Endometrium (tissue), 2 donors: ENCODE measurements at regions not wholly inside any gene's neighbourhood (a gene's known extent, or its start where the extent isn't known, plus 50 kb on each side); places are given as distances from the start of the nearest gene placed in this dataset.
A peak's percentile ranks its signal among the peaks of the same experiment; 100 is the strongest.
"Not testable (repeated sequence)": the region's sequence is repeated elsewhere in the genome, so short reads cannot be mapped to it uniquely, and the experiment has no call there.

Source experiments
- FAIRE-seq: peaks from 2 replicates; lab custom pipeline; 2012; peaks lifted over from hg19 to GRCh38; lab: Jason Lieb, UNC
- donor health status: control.
- donor health status: control.

DNA sequence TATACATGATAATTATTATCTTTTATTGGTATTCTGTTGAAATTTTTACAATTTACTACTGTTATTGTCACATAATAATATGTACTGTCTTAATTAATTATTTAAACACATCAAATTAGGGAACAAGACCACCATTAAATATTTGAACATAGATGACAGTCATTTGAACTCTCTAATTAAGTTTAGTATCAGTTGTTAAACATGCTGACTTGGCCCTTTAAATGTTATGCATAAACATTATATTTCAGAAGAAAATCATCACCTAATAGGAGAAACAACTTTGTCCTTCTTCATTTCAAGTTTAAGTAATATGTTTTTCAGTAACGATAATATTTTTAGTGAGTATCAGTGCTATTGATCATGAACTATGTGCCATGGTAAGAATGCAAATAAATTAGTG is 623.5 kb upstream of the GNPDA2 start:
- no peak for FAIRE-seq

DNA sequence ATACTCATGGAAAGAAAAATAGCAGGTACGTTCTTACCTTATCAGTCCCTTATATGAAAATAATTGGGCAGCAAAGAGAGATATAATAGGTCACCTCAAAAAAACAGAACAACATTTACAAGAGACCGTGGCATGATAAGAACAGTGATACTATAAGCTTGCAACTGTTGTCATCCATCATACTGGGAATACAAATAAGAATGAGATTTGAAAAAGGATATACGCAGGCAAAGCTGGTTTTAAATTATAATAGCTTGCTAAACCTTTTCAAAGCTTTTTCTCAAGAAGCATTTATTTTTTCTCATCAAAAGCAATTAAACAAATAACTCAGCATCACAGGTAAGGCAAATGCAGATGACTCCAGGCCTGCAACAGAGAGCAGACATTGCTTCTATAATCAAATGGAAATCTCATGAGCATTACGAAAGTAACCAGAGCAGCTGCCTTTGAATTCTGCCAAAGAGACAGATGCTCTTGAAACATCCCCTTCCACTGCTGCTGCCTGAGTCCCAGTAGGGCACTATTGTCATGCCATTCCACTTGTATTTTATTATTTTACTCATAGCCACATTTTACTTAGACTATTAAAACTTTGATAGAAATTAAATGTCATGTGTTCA is 620.6 kb upstream of the GNPDA2 start:
- no peak for FAIRE-seq

DNA sequence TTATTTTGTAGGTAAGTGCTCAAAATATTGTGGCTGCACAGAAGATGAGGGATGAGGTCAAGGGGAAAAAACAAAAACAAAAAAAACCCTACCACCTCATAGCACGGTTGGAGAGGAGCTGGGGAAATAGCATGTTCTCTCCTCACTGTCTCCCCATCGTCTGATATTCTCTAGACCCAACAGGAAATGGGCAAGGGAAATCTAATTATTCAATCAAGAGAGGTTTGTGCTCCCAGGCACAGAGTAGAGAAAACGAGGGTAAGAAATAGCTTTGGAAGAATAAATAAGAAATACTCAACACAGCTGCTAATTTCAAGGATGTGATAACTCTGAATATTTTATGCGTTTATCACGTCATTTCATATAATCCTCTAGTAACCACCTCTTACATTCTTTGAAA is 619.2 kb upstream of the GNPDA2 start:
- no peak for FAIRE-seq

DNA sequence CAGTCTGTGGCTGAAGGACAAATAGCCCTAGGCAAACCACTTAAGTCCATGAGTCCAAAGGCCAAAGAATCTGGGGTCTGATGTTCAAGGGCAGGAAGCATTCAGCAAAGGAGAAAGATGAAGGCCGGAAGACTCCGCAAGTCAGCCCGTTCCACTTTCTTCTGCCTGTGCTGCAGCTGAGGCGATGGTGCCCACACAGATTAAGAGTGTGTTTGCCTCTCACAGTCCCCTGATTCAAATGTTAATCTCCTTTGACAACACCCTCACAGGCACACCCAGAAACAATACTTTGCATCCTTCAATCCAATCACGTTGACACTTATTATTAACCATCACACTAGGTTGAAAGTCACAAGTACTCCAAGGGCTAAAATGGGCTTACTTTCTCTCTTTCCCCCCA is 605.4 kb upstream of the GNPDA2 start:
- FAIRE-seq: no peak

DNA sequence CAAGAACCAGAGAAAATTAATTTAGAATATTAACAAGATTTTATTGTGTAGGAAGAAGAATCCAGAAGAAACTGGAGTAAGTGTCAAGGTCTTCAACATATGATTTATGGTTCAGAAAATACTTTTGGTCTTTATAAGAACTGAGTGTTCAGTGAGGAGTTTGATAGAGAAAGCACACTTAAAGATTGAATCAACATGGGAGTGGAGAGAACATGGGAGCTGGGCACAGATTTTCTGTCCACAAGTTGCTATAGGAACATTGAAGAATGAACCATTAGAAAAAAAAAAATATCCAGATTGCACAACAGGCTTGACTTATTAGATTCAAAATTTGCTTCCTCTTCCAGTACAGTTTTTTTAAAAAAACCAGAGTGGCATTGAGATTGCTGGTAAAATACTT is 601.2 kb upstream of the GNPDA2 start:
- FAIRE-seq: no peak

DNA sequence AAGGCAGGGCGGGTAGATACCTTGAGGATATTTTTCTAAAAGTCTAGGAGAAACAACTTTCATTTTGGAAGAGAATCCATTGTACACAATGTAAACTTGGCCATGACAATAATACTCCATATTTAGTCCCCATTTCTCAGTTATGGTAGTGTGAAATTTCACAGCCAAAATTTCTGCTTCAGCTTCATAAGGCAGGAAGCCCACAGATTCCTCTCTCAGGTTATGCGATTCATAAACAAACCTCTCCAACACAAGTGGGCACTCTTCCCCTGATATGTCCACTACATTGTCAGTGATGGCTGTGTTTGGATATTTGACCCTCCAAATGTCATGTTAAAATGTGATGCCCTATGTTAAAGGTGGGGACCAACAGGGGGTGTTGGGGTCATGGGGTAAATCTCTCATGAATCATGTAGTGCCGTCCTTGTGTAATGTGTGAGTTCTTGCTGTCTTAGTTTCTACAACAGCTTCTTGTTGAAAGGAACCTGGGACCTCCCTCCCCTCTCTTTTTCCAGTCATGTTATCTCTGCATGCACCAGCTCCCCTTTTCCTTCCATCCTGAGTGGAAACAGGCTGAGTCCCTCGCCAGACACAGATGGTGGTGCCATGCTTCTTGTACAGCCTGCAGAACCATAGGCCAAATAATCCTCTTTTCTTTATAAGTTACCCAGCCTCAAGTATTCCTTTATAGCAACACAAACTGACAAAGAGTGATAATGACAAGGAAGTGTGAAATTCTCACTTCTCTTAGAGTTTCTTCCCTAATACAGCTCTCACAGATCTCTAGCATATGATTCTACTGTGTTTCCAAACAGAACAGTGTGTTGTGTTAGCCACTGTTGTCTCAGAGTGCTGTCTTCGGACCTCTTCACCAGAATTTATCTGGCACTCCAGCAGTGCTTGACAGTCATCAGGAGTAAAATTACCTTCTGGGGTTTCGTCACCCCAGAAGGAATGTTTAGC is 598.4 kb upstream of the GNPDA2 start:
- FAIRE-seq: no peak

DNA sequence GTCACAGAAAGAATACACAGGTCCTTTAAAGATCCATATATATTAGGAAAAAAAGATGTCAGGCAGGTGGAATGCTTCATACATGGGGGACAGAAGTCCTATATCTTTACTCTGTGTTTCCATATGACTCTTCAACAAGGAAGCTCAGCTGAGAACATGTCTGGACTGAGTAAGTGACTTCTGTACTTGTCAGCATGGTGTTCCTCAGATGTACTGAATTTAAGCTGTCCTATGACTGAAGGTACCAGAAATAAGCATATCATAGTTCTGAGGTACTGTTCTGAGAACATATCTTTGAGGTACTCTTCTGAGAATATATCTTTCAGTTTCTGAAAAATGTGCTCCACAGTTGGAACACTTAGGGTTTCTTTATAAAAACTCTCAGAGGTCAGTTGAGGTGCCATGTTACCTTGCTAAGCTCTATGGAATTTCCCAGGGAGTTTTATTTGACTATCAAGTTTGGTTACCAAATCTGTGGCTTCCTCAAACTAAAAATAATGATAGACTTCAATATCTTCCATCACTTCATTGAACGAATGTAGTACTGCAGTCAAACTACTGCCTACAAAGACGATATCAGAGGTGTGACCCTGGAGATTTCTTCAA is 597.2 kb upstream of the GNPDA2 start:
- FAIRE-seq: no peak

DNA sequence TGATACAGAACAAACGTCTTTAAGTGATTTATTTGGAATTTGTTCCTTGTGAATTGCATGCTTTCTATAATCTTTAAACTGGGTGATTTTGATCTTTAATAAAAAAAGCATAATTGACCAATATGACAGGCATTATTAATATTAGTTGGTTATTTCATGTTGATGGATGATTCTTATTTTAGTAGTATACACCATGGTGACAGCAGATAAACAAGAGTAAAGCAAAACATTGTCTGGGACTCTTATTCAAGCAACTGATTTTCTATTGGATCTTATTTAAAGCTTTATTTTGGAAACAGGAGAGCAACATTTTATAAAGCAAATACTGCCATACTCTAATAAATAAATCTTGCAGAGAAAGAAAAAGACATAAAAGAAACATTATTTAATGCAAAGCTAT is 591.4 kb upstream of the GNPDA2 start:
- no peak for FAIRE-seq

DNA sequence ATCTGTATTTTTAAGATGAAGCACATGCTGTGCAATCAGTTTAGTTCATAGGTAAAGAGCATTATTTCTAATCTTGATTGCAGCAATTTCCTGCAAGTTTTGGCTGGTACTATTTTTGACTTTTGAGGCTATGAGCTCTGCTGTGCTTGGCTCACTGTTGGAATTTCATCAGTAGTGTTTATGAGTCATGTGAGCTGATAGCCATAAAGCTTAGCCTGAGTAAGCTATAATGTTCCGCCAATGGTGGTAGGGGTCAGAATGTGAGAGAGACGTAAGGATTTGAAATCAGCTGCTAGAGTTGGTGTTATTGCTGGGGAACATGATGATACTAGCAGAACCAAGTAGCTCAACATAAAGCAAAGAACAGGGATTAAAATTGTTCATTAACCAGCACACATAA is 590.9 kb upstream of the GNPDA2 start:
- FAIRE-seq: no peak

DNA sequence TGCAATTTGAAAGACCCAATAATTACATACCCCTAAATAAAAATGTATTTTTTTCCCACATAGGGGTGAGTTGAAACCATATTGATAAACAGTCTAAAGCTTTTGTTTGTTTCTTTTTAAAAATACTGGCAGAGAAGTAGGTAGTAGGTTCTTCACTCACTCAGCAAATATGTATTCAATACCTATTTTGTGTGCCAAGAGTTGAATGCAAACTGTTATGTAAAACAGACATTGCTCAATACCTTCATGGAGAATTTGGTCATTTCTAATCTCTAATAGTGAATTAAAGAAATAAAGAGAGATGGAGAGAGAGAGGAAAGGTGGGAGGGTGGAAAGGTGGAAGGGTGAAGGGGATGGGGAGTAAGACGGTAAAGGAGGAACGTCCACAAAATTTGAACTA is 589.9 kb upstream of the GNPDA2 start:
- FAIRE-seq: no peak

DNA sequence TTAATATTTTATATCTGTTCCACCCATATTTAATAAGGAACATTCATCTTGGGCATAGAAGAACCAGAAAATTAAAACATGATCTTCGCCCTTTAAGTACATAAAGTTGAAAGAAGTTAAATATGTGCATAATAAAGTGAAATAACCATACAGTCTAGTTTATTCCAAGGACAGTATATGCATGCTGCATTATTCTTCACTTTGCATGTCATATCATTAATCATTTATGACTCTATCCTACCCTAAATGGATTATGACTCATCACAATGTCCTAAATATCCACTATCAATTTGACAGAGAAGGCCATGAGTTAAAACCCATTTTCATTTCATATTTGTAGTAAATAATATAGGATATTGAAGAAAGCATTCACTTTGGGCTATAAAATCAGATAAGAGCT is 576.5 kb upstream of the GNPDA2 start:
- FAIRE-seq: no peak

DNA sequence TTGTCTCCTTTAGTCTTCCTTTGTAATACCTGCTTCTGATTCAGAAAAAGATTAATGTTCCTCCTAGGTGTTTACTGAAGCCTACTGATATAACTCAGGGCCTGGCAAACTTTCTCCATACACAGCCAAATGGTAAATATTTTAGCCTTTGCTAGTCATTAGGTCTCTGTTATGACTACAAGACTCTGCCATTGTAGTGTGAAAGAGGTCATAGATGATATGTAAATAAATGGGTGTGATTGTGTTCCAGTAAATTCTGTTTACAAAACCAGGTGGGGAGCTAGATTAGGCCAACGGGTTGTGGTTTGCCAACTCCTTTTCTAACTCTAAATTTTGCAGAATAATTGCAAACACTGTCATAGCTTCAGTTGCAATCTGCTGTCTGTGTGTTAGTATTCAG is 568.1 kb upstream of the GNPDA2 start:
- no peak for FAIRE-seq

DNA sequence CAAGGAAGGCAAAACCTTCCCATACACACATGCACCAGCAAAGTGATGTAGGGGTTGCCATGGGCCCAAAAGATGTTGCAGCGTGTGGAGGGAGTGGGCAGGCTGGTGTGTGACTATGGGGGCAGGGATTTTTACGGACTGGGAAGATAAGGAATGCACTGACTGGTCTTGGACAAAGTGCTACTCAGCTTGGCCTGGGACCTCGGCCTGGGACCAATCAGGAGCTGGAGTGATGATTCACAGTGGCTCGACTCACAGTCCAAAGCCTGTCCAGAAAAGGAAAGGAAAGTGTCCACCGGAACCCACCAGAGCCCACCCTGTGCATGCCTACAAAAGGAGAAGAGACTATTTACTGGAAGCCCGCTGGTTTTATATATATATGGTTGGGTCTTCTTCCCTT is 567.0 kb upstream of the GNPDA2 start:
- FAIRE-seq: no peak

DNA sequence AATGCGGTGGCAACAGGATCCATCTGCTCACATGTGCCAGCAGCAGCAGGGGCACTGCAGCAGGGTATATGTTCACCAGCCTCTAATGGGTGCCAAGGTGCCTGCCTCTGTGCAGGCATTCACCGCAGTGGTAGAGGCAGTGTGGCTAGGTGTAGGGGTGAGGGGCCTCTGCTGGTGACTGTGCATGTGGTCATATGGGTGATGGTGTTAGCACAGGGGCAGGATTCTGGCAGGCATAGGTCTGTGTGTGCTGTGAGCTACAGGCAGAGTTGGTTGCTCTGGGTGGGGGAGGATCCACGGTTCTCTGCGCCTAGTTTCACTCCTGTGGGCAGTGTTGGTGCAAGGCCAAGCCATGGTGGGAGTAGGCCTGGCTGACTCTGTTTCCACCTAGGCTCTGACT is 566.5 kb upstream of the GNPDA2 start:
- no peak for FAIRE-seq

DNA sequence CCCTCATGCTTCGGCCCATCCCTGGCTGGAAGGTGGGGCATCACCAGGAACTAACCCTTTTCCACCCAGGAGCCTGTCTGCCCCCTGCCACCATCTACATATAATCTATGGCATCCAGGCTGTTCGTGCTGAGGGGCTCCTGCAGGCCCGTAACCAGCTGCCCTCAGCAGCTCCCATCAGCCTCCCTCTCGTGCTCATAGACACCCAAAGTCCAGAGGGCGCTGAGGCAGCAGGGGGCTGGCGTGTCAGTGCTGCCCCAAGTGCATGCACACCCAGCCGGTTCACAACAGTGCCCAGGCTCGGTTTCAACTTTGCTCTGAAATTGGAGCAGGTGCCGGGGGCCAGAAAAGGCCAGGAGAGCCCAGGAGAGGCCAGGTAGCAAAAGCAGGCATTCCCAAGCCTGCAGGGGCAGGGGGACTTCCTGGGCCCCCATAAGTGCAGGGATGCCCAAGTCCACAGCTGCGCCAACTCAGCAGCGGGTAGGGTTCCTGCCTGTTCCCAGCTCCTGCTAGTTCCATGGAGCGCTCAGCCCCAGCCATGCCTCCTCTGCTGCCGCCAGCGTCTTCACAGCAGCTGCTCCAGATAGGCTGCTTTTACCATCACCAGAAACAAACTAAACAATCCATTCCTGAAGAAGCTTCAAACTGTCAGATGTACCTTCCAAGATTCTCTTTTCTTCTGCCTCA is 558.2 kb upstream of the GNPDA2 start:
- no peak for FAIRE-seq

DNA sequence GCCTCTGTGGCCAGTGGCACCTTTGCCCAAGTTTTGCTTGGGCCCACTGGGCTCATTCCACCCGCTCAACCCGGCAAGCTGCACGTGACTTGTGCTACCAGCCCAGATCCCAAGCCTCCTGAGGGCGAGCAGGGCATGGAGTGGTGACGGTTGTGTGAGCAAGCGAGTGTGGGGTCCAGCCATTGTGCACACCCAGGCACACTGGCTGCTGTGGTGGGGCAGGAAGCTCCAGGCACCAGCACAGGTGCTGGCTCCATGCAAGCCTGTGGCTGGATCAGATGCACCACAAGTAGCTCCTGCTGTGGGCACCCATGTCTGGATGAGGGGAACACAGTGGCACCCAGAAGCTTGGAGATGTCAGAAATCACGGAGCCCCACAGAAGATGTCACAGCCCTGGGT is 557.0 kb upstream of the GNPDA2 start:
- FAIRE-seq: no peak

DNA sequence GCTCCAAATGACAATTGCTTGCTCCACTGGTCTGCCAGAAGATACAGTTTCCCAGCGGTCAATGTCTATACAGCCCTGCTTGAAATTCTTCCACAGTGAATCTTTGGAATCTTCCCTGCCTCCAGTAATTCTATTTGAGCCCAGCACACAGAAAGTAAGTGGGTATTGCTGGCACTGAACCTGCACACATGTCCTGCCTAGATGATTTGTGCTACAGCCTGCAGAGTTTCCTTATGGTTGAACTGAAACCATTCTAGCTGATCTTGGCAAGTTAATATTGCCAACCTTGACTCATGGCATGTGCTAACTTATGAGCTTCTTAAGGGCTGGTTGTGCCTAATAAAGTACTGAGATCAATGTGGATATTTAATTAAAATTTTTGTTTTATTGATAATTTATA is 553.8 kb upstream of the GNPDA2 start:
- no peak for FAIRE-seq

DNA sequence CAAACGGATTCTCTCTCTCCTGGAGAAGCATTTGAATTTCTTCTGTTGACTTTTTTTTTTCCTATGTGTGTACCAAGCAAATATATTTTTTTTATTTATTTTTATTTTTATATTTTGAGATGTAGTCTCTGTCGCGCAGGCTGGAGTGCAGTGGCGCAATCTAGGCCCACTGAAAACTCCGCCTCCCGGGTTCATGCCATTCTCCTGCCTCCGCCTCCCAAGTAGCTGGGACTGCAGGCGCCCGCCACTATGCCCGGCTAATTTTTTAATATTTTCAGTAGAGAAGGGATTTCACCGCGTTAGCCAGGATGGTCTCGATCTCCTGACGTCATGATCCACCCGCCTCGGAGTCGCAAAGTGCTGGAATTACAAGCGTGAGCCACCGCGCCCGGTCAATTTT is 549.5 kb upstream of the GNPDA2 start:
- FAIRE-seq: no peak

DNA sequence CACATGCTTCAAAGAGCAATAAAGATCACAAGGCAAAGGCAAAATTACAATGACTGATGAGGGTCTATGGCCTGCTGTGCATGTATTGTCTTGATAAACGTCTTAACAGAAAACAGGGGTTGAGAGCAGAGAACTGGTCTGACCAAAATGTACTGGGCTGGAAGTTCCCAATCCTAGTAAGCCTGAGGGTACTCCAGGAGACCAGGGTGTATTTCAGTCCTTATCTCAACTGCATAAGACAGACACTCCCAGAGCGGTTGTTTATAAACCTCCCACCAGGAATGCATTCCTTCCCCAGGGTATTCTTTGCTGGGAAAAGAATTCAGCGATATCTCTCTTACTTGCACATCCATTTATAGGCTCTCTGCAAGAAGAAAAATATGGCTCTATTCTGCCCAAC is 521.8 kb upstream of the GNPDA2 start:
- FAIRE-seq: not testable (repeated sequence)

DNA sequence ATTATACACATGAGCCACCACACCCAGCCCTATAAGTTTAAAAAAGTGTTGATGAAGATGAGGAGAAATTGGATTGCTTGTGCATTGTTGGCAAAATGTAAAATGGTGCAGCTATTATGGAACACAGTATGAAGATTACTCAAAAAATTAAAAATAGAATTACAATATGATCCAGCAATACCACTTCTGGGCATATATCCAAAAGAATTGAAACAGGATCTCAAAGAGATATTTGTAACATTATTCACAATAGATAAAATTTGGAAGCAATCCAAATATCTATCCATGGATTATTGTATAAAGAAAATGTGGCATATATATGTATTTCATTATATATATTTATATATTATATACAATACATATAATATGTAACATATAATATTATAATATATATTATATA is 515.6 kb upstream of the GNPDA2 start:
- FAIRE-seq: peak; percentile 96

DNA sequence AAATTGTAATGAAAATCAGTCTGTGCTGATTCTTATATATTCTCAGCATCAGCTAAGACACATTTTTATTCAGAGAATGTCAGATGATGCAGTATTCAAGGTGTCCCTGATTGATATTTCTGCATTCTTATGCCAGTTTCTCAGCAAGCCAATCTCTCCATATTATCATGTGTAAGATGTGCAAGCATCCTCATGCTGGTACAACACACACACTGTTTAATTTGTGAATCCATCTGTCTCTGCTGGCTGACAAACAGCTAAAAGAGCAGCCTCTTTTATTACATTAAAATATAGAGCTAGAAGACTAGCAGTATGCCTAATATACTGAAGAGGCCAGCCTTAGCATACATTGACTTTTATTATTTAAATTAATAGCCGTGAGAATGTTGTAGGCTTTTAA is 502.9 kb upstream of the GNPDA2 start:
- no peak for FAIRE-seq

DNA sequence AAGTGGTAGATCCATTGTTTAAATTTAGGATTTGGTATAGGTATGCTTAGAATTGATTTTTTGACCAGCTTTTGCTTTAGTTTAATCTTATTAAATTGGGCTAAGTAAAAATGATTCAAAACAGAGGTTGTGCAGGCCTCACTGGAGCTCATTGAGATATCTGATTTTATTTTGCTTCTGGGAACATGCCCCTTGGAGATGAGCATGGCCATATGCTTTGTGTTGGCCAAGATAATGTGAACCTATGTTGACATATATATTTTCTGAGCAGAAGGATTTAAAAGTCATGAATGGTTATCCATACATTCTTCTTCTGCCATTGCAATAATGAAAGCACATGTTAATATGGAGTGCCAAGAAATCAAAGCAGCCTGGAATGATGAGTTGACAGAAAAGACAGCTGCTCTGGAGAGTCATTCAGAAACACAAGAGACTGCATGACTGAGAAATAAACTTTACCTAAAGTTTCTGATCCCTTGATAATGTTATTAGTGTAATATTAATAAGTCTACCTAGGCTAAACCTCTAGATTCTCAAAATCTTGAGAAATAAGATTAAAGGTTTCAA is 489.7 kb upstream of the GNPDA2 start:
- FAIRE-seq: no peak
